NOMO-1 treated with dmso at 0.1 percent for 144 hours (cell line): ENCODE measurements at regions not wholly inside any gene's neighbourhood (a gene's known extent, or its start where the extent isn't known, plus 50 kb on each side); places are given as distances from the start of the nearest gene placed in this dataset.

Source experiments
- DNase-seq: peaks from one replicate; lab custom pipeline; 2025; ENCODE audit not compliant: unreplicated experiment; lab: John Stamatoyannopoulos, UW

DNA sequence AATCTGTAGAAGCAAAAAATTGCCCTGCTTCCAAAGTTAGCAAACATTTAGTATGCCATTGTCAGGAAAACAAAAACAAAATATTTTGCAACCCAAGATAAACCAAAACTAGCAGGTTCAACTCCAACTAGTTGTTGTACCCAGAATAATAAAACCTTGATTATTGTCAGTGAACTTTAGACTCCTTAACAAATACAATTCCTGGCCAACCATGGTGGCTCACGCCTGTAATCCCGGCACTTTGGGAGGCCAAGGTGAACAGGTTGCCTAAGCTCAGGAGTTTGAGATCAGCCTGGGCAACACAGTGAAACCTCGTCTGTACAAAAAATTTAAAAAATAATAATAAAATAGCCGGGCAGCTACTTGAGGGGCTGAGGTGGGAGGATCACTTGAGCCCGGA, 53.6 kb upstream of the EPCAM start:
- no peak for DNase-seq

DNA sequence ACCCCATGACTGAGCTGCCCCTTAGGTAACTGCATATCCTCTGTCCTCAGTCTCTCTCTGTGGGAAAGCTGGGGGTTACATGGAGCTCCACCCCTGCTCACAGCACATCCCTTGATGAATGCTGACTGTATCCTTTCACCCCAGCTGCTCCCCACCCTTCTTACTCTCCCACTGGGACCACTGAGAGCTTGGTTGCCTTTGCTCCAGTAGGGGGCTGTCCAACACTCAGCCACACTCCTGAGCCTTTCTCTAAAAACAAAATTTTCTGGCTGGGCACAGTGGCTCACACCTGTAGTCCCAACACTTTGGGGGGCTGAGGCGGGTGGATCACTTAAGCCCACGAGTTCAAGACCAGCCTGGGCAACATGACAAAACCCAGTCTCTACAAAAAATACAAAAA, 55.4 kb upstream of the EPCAM start:
- no peak for DNase-seq

DNA sequence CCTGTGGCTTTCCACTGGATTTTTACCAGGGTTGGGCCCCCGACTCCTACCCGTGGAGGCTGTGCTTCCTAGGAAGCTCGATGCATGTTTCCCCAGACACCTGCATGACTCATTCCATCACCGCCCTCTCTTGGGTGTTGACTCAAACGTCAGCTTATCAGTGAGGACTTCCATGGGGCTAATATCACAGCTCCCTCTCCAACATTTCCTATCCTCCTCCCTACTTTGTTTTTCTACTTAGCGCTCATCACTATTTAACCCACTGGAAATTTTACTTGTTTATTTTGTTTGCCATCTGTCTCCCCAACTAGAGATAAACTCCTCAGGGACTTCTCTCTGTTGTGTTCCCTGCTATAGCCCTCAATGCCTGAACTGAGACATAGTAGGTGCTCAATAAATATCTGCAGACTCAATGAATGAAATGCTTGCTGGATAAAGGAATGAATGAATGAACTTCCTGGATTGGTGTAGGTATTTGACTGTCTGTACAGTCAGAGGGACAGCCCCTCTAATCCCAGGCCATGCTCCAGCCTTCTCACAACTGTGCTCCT, 55.9 kb upstream of the EPCAM start:
- DNase-seq, result no peak

DNA sequence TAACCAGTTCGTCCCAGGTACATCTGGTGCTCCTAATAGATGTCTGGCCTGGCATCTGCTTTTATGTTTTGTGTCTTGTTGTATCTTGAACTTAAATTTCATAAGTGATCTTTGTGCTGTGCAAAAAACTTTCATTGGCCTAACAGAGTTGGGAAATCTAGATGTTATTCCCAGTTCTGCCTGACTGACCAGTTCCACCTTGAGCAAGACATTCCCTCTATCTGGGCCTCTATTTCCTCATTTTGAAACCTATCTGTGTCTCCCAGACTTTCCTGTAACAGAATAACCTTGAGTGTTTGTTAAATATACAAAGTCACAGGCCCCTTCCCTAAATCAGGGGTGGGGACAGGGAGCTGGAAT, 56.6 kb upstream of the EPCAM start:
- no peak for DNase-seq

DNA sequence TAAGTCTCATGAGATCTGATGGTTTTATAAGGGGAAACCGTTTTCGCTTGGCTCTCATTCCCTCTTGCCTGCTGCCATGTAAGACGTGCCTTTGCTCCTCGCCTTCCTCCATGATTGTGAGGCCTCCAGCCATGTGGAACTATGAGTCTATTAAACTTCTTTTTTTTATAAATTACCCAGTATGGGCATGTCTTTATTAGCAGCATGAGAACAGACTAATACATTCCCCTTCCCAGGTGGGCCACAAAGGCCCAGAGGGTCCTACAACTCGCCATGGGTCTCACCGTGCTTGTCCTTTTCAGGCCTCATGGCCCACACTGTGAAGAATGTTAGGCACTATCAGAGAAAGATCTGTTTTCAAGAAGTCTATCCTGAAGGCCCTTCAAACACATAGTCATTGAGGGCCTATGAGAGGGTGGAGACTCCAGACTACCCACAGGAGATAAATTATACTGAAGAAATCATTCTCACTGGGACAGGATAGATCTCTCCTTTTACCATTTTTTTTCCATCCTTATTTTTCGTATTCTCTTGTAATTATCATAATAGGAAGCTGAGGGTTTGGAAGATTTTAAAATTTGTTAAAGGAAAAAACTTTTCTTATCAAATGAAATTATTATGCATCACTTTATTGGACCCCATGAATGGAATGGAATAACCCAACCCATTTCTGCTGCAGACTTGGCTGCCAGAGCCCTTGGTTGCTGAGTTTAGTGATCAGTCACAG, 57.2 kb upstream of the EPCAM start:
- DNase-seq, result no peak

DNA sequence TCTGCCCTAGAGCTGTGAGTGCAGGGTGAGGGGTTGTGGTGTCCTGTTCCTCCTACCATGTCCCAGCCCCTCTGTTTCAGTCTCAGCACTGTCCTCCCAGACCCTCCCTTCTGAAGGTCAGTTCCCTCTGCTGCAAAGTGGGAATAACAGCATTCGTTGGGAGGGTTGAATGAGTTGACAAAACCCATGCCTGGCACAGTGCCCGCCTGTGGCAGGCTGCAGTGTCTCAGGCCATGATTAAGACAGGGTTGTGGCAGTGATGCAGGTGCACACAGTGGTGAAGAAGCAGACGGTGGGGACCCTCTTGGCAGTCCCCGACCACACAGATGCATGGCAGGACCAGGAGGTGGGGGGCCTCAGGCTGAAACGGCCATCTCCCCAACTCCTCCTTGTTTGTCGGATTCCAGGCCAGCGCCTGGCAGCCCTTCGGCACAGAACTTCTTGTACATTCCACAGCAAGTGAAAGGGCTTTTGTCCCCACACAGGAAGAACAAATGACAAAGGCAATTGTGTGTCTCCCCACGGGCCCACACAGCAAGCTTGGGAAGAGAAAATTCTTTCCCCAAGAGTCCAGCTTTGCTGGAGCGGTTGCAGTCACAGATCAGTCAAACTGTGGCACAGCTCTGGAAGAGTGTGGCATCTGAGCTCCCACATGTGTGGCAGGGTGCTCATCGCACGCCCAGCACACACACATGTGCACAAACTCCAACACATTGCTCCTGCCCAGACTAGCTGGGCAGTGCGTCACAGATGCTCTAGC, 58.1 kb upstream of the EPCAM start:
- no peak for DNase-seq

DNA sequence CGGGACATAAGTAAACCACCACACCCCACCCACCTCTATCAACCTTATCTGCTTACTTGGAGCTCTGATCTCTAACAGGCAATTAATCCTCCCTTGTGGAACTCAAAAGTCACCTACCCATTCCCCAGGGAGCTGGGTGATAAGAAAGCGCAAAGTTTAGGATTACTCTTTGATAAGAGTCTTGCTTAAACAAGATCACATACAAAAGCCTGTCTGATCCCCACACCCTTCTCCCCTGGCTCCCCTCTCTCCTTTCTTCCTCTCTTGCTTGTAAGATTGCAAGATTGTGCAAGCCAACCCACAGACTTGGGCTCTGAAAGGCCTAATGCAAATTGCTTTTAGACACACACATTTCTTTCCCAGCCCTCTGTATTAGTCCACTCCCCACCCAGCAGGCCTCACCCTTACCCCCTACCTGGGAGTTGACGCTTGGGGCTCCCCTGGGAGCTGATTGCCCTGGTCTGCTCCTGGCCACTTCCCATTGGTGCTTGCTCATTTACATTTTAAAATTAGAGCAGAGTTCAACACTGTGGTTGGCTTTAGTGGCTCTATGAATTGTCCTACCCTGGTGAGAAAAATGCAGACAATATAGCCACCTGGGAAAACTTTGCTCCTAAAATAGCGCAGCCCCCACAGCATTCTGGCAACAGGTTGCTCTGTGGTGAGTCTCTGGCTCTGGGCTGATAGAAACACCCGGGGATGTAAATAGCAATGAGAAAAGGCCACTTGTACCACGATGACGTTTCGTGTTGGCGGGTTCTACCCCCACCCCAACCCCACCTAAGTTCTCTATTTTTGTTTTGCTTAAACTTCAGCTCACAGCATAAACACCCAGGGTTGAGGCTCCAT, 58.9 kb upstream of the EPCAM start:
- DNase-seq, result peak; percentile 74

DNA sequence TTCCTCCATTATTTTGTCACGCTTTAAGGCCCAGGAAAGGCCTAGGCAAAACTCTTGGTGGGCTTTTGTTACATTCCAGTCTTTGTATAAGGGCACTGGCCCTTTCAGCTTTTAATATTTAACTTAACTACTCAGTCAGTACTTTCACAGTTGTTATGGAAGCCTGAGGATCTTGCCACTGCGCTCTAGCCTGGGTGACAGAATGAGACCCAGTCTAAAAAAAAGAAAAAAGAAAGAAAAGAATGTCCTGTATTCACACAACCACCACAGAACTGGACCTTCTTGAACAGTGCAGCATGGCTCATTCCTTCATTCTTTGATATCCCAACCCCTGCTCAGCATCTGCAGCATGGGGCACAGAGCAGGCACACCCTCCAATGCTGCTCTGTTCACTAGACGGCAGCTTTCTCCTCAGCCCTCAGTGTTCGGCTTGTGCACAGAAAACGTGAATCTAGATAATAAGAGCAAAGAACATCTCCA, 59.6 kb upstream of the EPCAM start:
- no peak for DNase-seq

DNA sequence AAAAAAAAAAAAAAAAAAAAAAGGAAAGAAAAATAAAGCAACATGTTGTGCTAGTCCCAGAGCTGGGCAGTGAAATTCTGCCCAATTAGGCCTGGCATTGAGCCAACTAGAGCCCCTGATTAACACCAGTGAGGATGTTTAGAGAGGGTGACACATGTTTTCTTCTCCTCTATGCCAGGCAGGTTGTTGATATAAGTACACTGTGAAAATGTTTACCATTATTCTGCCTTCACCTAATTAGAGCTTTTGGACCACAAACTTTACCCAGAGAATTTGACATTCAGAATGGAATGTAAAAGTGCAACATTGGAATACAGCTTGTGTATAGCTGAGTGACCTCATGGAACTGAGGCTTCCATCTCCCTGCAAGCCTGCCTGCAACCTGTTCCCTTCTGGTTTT, 62.0 kb upstream of the EPCAM start:
- no peak for DNase-seq

DNA sequence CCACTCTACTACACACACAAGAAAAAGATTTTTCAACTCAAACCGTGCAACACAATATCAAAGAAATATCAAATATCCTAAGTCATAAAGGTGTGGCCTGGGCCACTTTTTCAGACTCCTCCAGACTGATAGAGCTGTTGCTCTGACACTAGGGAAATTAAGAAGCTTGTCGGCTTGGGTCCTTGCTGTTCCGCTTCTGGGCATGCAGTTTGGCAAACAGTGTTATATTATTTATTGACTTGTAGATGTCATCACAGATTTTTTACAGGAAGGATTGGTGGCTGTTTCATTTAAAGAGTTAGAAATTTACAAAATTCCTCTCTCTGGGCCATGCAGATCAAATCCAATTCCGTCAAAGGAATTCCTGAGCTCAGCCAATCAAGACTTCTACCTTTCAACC, 64.5 kb upstream of the EPCAM start:
- DNase-seq, result no peak

DNA sequence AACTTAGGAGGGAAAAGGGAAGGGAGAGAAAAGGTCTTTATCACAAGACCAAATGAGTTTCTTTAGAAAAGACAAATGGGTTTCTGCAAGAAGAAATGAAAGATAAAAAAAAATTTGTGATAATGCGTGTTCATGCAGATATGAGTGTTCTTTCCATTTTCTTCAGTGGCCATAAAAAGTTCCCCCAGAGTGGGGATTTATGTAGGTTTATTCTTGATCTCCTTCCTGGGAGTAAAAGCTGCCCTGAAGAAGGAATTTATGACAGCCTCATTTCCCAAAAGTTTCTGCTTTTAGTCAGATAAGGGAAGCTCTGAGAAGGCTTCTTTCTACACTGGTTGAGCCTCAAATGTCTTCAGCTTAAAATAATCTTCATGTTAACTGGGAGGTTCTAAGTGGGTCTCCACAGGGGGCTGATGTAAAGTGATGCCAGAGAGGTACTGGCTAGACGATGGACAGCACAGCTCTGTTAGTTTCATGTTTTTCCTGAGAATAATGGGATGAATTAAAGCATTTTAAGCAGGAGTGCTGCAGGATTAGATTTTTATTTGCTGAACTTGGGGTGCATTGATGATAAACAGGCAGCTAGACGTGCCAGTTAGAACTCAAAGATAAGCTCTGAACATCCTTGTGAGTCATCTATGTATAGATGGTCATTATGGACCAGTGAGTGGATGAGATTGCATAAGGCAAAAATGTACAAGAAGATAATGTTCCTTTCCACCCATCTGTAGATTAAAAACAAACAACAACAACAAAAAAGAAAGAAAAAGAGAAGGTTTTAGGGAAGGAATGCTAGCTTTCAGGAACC, 65.6 kb upstream of the EPCAM start:
- no peak for DNase-seq

DNA sequence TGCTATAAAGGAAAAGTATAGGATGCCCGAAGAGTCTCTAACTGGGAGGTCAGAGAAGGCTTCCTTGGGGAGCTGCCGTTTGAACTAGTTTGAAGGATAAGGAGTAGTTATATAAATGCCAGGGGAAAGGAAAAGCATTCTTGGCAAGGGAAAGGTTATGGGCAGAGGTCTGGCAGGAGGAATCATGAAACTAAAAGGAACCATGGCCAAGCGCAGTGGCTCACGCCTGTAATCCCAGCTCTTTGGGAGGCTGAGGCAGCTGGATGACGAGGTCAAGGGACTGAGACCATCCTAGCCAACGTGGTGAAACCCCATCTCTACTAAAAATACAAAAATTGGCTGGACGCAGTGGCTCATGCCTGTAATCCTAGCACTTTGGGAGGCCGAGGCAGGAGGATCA, 66.8 kb upstream of the EPCAM start:
- no peak for DNase-seq

DNA sequence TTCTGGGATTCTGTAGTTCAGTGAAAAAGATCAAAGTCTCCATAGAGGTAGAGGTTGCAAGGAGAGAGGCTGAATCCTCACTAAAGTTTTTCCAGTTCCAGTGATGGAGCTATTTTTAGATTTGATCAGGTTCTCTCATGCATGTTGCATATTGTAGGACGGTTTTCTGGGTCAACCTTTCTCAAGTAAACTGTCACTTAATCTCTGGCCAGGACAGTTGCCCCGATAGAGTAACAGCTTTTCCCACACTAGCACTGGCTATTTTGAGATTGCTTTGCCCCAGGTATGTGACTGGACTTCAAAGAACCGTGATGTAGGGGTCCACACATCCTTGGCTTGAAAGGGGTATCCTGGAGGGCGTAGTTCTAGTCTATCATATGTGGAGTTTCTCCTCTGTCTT, 67.4 kb upstream of the EPCAM start:
- DNase-seq, result no peak

DNA sequence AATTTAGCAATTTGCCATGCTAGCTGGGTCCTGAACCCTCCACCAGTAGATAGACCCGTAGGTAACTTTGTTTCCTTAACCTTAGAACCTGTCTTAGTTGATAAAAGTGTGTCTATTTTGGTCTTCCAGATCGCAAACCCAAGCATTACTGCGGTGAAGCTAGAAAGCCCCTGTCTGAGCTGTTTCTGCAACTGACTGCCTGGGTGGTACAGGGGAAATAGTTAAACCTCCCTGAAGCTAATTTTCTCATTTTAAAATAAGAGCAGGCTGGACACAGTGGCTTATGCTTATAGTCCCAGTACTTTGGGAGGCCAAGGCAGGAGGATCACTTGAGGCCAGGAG, 67.9 kb upstream of the EPCAM start:
- DNase-seq, result no peak

DNA sequence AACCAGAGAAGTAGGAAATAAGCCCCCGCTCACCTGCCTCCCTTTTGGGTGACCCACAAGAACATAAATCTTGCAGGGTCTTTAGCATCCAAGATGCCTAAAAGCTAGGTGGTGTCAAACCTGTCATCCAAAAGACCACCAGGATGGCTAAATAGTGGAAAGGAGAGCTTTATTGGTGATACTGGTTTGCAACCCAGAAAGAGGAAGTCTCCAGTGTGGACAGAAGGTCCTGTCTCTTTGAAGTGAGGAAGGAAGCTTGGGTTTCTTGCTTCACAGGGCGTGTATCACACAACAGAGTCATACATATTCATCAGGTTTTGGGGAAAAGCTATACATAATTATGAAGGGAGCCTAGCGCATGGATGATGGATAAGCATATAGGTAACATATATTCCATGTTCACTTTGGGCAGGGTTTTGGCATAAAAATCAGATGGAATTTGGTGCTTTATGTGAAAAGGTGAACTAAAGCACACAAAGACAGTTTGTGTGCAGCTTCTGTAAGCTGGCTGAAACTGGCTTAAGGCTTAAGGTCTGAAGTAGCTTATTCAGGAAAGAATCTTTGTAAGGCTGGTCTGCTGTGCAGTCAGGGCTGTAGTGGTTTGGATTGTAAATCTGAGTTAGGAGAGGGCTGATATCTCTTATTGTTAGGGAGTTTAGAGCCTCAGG, 68.4 kb upstream of the EPCAM start:
- DNase-seq, result peak; percentile 76

DNA sequence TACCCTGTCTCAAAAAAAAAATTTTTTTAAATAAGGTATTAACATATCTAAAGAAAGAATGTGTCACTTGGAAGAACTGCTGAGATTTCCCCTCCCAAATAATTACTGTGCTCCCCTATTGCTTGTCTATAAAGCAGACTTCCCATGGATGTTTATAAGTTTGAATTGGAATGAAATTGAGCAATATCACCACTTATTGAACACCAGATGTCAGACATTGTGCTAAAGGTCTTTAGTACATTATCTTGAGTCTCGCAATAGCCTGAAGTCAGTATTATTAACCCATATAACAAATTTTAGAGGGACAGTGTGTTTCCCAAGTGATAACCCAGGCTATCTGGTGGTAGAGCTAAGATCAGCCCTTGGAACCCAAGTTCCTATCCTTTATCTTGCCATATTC, 69.0 kb upstream of the EPCAM start:
- no peak for DNase-seq

DNA sequence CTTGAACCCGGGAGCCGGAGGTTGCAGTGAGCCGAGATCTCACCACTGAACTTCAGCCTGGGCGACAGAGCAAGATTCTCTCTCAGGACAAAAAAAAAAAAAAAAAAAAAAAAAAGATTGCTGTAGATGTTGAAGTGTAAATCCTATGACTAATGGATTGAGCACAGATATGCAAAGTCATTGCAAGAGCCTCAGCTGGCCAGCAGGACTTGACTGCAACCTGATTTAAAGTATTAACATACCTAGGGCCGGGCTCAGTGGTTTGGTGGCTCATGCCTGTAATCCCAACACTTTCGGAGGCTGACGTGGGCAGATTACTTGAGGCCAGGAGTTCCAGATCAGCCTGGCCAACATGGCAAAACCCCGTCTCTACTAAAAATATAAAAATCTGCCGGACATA, 69.6 kb upstream of the EPCAM start:
- DNase-seq, result peak; percentile 29

DNA sequence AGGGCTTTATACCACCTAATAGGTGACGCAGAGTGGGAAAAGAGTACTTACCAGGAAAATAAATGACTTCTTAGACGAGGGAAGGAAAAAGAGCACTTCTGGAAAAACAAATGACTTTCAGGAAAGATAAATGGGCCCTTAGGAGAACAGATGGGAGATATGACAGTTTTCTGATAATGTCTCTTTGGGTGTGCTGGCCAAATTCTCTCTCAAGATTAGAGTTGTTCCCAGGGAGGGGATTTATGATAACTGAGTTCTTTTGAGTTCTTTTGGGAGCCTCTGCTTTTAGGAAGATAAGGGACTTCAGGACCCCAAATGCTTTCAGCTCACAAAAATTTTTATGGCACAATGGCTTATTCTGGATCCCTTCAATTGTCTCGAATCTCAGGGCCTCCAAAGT, 70.3 kb upstream of the EPCAM start:
- DNase-seq, result no peak

DNA sequence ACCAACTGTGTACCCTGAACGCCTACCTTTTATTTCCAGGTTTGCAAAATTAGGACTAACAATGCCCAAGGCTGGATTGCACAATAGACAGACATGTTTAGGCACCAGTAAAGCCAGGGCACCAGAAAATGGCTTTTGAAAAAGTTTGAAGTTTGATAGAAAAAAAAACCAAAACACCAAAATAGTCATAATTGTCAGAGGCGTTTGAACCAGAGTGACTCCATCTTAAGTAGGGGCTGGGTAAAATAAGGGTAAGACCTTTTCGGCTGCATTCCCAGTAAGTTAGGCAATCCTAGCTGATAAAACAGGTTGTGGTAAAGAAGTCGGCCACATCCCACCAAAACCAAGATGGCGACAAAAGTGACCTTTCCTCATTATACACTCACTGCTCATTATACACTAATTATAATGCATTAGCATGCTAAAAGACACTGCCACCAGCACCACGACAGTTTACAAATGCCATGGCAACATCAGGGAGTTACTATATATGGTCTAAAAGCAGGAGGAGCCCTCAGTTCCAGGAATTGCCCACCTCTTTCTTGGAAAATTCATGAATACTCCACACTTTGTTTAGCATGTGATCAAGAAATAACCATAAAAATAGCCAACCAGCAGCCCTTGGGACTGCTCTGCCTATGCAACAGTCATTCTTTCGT, 71.2 kb upstream of the EPCAM start:
- no peak for DNase-seq
